SK-N-SH (cell line): ENCODE measurements at regions not wholly inside any gene's neighbourhood (a gene's known extent, or its start where the extent isn't known, plus 50 kb on each side); places are given as distances from the start of the nearest gene placed in this dataset.

ENCODE experiments used
- CTCF ChIA-PET: fragments of 300-600, 350-600 bp; formaldehyde crosslinking; extraction: SDS; loops from one replicate; lab custom pipeline; 2021; lab: Yijun Ruan, JAX
- POLR2A ChIA-PET: fragments of 350-600 bp; sonication (Branson Sonifier 250); formaldehyde crosslinking; extraction: SDS; loops from one replicate; lab custom pipeline; 2020; ENCODE audit warnings: antibody characterized with exemption, inconsistent platforms; lab: Yijun Ruan, JAX
- DNase-seq: peaks from one replicate; pipeline ENCODE4 v3.0.0; 2012
- H2AFZ ChIP-seq: fragments of 200-600 bp; sonication (generic); 2 replicates; pipeline ENCODE4 v1.8.1; 2016; ENCODE audit warnings: antibody characterized with exemption, mild to moderate bottlenecking, low read depth
- H3F3A ChIP-seq: fragments of 200-600 bp; sonication (generic); replicated peaks from 2 replicates; pipeline ENCODE3; 2016; ENCODE audit warnings: antibody characterized with exemption, mild to moderate bottlenecking; ENCODE audit not compliant: insufficient read depth
- H3K27ac ChIP-seq, 2 experiments: fragments of 200-500 bp in 1 of 2; fragments of 200-600 bp in 1 of 2; sonication (Bioruptor generic) in 1 of 2; sonication (generic), shearing (Covaris generic) in 1 of 2; 2 replicates each; pipeline versions ENCODE4 v1.5.1 to v1.6.1; 2014 to 2016; ENCODE audit warnings: low read depth in 2 of 2, inconsistent platforms in 1 of 2, low read length in 1 of 2, mild to moderate bottlenecking in 1 of 2, mixed read lengths in 1 of 2
- H3K27me3 ChIP-seq: fragments of 200-600 bp; sonication (generic), shearing (Covaris generic); 2 replicates; pipeline ENCODE4 v1.6.1; 2016; ENCODE audit warnings: mixed run types; ENCODE audit not compliant: insufficient read depth
- H3K36me3 ChIP-seq, 2 experiments: fragments of 200-500 bp in 1 of 2; fragments of 200-600 bp in 1 of 2; sonication (Bioruptor generic) in 1 of 2; sonication (generic) in 1 of 2; replicated peaks in 1 of 2; 2 replicates each; pipeline versions ENCODE3 to v1.5.1; 2014 to 2016; ENCODE audit warnings: low read length in 1 of 2, mild to moderate bottlenecking in 1 of 2; ENCODE audit not compliant: insufficient read depth in 2 of 2, control insufficient read depth in 1 of 2
- H3K4me1 ChIP-seq, 2 experiments: fragments of 200-500 bp in 1 of 2; fragments of 200-600 bp in 1 of 2; sonication (Bioruptor generic) in 1 of 2; sonication (generic), shearing (Covaris generic) in 1 of 2; 2 replicates each; pipeline versions ENCODE4 v1.5.1 to v1.6.1; 2014 to 2016; ENCODE audit warnings: low read depth in 1 of 2, low read length in 1 of 2, mixed run types in 1 of 2; ENCODE audit not compliant: insufficient read depth in 2 of 2, control insufficient read depth in 1 of 2
- H3K4me2 ChIP-seq: fragments of 200-600 bp; sonication (generic), shearing (Covaris generic); 2 replicates; pipeline ENCODE4 v1.6.1; 2017; ENCODE audit warnings: mixed run types
- H3K4me3 ChIP-seq, 2 experiments: fragments of 200-500 bp in 1 of 2; fragments of 200-600 bp in 1 of 2; sonication (Bioruptor generic) in 1 of 2; sonication (generic), shearing (Covaris generic) in 1 of 2; 2 replicates each; pipeline versions ENCODE4 v1.5.1 to v1.8.1; 2014 to 2016; ENCODE audit warnings: low read depth in 2 of 2, inconsistent platforms in 1 of 2, low read length in 1 of 2, mild to moderate bottlenecking in 1 of 2, mixed read lengths in 1 of 2, moderate library complexity in 1 of 2
- H3K79me2 ChIP-seq: fragments of 200-600 bp; sonication (generic); 2 replicates; pipeline ENCODE4 v1.8.1; 2017; ENCODE audit warnings: mild to moderate bottlenecking; ENCODE audit not compliant: insufficient read depth
- H3K9ac ChIP-seq: fragments of 200-600 bp; sonication (generic); 2 replicates; pipeline ENCODE4 v1.6.1; 2017; ENCODE audit warnings: mixed run types
- H3K9me2 ChIP-seq: fragments of 200-600 bp; sonication (generic); 2 replicates; pipeline ENCODE4 v1.6.1; 2017; ENCODE audit warnings: mixed run types
- H3K9me3 ChIP-seq: fragments of 200-600 bp; sonication (generic); 2 replicates; pipeline ENCODE4 v1.6.1; 2017; ENCODE audit warnings: mixed run types, mild to moderate bottlenecking, moderate library complexity
- H4K20me1 ChIP-seq: fragments of 200-600 bp; sonication (generic); 2 replicates; pipeline ENCODE4 v1.6.1; 2017; ENCODE audit warnings: mild to moderate bottlenecking, mixed run types; ENCODE audit not compliant: insufficient read depth
- CHD2 ChIP-seq: fragments of 150-350 bp; IDR thresholded peaks from 2 replicates; pipeline ENCODE4 v1.6.1; 2018; ENCODE audit warnings: low read length; ENCODE audit not compliant: partially characterized antibody
- EZH2phosphoT487 ChIP-seq: fragments of 200-600 bp; sonication (generic); IDR thresholded peaks from 2 replicates; pipeline ENCODE4 v1.6.1; 2017; ENCODE audit warnings: low read depth, mixed run types, mild to moderate bottlenecking, antibody characterized with exemption, moderate library complexity, borderline replicate concordance
- FOXJ3 ChIP-seq: sonication (generic); formaldehyde crosslinking; IDR thresholded peaks from 2 replicates; pipeline ENCODE4 v1.5.1; 2020; ENCODE audit warnings: mild to moderate bottlenecking, missing genetic modification reagents
- IRF3 ChIP-seq: fragments of 150-350 bp; IDR thresholded peaks from 2 replicates; pipeline ENCODE4 v1.6.1; 2016; ENCODE audit warnings: mild to moderate bottlenecking, low read depth, low read length
- JUND ChIP-seq: IDR thresholded peaks from 2 replicates; pipeline ENCODE4 v1.4.0; 2012
- MXI1 ChIP-seq: IDR thresholded peaks from 2 replicates; pipeline ENCODE4 v1.6.1; 2012; ENCODE audit warnings: mild to moderate bottlenecking, low read depth, low read length, improper control_type of control experiment
- PBX3 ChIP-seq: IDR thresholded peaks from 2 replicates; pipeline ENCODE4; 2012
- SIN3A ChIP-seq: IDR thresholded peaks from 2 replicates; pipeline ENCODE4 v1.6.1; 2012; ENCODE audit warnings: low read depth, mild to moderate bottlenecking, low read length, moderate library complexity, borderline replicate concordance
- SMC3 ChIP-seq: IDR thresholded peaks from 2 replicates; pipeline ENCODE4 v1.6.1; 2012; ENCODE audit warnings: low read depth, low read length, improper control_type of control experiment
- USF1 ChIP-seq: IDR thresholded peaks from 2 replicates; pipeline ENCODE4 v1.4.0; 2012; ENCODE audit warnings: low read depth, borderline replicate concordance
- USF2 ChIP-seq: fragments of 150-350 bp; IDR thresholded peaks from 2 replicates; pipeline ENCODE4 v1.6.1; 2017; ENCODE audit warnings: antibody characterized with exemption, low read length, low read depth, borderline replicate concordance
- WGBS: methylation state at CpG from one replicate; pipeline ENCODE4 v1.1.6; 2017; ENCODE audit warnings: low lambda C conversion rate; 5-methylcytosine and 5-hydroxymethylcytosine counted together

- WGBS: 93% methylated on average over 4 of the region's 4 CpGs
- H3K9me2 ChIP-seq: no peaks in the 10 kb centered on the region
- H3K27ac ChIP-seq: no peak overlapping the region
- H3K9ac ChIP-seq: no peak overlapping the region
- no peak overlapping the region for H2AFZ ChIP-seq
- no peaks in the 10 kb centered on the region; a peak in 1 of 4 replicates for H3K4me1 ChIP-seq
- H3K4me3 ChIP-seq: no peak overlapping the region
- CTCF ChIA-PET: no interaction called here
- POLR2A ChIA-PET: no interaction called here
- no peaks in the 10 kb centered on the region for H4K20me1 ChIP-seq
- H3K36me3 ChIP-seq: no peaks in the 10 kb centered on the region
- TF ChIP-seq SIN3A: no peak
- no peak for TF ChIP-seq EZH2phosphoT487
- no peak for TF ChIP-seq CHD2
- no peak for TF ChIP-seq FOXJ3
- TF ChIP-seq PBX3: no peak
- TF ChIP-seq USF1: no peak
- no peak for TF ChIP-seq IRF3
- TF ChIP-seq SMC3: no peak
- no peak for TF ChIP-seq JUND
- TF ChIP-seq USF2: no peak
- no peaks in the 10 kb centered on the region for H3F3A ChIP-seq
- H3K4me2 ChIP-seq: no peak overlapping the region
- H3K9me3 ChIP-seq: no peaks in the 10 kb centered on the region
- no peak for DNase-seq
- H3K79me2 ChIP-seq: no peaks in the 10 kb centered on the region
- no peaks in the 10 kb centered on the region for H3K27me3 ChIP-seq
Measured at GRCh38 chr4:42327323-42327722, 70.0 kb upstream of the SHISA3 start.

GRCh38 chr4:42328978-42329377 is 68.3 kb upstream of the SHISA3 start:
- no peaks in the 10 kb centered on the region for H3K9me3 ChIP-seq
- H3K4me2 ChIP-seq: no peak overlapping the region
- no peaks in the 10 kb centered on the region; a peak in 1 of 4 replicates for H3K4me1 ChIP-seq
- TF ChIP-seq IRF3: no peak
- TF ChIP-seq MXI1: no peak
- no peak for TF ChIP-seq JUND
- H3K36me3 ChIP-seq: no peaks in the 10 kb centered on the region
- ChIA-PET CTCF (interaction anchor here (1.1 to 1.4 kb wide), 2 partner anchors 11 to 27 kb away, joined by 3 to 5 read pairs; no protein-coding TSS in a partner anchor), POLR2A (no interaction called here)
- no peaks in the 10 kb centered on the region for H3K27me3 ChIP-seq
- DNase-seq: no peak
- H3K79me2 ChIP-seq: no peaks in the 10 kb centered on the region
- H2AFZ ChIP-seq: no peak overlapping the region
- no peaks in the 10 kb centered on the region for H3K9me2 ChIP-seq
- 47% methylated on average over 2 of the region's 2 CpGs for WGBS
- H3F3A ChIP-seq: no peaks in the 10 kb centered on the region
- H3K9ac ChIP-seq: no peak overlapping the region
- H3K4me3 ChIP-seq: no peak overlapping the region
- H3K27ac ChIP-seq: no peak overlapping the region
- H4K20me1 ChIP-seq: no peaks in the 10 kb centered on the region
